ENCODE measurements at regions not wholly inside any gene's neighbourhood (a gene's known extent, or its start where the extent isn't known, plus 50 kb on each side); places are given as distances from the start of the nearest gene placed in this dataset.
"Not testable (repeated sequence)": the region's sequence is repeated elsewhere in the genome, so short reads cannot be mapped to it uniquely, and the experiment has no call there.

DNA sequence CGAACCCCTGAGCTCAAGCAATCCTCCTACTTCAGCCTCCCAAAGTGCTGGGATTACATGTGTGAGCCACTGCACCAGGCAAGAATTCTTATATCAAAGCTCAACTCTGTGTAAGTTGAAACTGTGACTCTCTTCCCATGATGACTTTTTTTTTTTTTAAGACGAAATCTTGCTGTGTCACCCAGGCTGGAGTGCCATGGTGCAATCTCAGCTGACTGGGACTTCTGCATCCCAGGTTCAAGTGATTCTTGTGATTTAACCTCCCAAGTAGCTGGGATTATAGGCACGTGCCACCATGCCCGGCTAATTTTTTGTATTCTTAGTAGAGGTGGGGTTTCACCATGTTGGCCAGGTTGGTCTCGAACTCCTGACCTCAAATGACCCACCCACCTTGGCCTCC is 51.6 kb upstream of the WAC start:
- TF ChIP-seq EP300 (IDR thresholded peaks at IDR 0.05; ENCODE audit: borderline replicate concordance in 1 of 2, low read depth in 2 of 2, low read length in 2 of 2); CREB1 (IDR thresholded peaks at IDR 0.05); EZH2 (IDR thresholded peaks at IDR 0.05; ENCODE audit: low read depth, low read length, severe bottlenecking); SRF (IDR thresholded peaks at IDR 0.05; ENCODE audit: low read depth, low read length); ASH2L (IDR thresholded peaks at IDR 0.05; ENCODE audit: low read length); YY1 (IDR thresholded peaks at IDR 0.05; ENCODE audit: low read depth, low read length); EGR1 (IDR thresholded peaks at IDR 0.05; ENCODE audit: borderline replicate concordance, low read depth, low read length); POLR2AphosphoS5 (IDR thresholded peaks at IDR 0.05; ENCODE audit: low read depth, low read length); SUZ12 (IDR thresholded peaks at IDR 0.05; ENCODE audit: low read length): not testable (repeated sequence)
- TF ChIP-seq, protein P1, sequence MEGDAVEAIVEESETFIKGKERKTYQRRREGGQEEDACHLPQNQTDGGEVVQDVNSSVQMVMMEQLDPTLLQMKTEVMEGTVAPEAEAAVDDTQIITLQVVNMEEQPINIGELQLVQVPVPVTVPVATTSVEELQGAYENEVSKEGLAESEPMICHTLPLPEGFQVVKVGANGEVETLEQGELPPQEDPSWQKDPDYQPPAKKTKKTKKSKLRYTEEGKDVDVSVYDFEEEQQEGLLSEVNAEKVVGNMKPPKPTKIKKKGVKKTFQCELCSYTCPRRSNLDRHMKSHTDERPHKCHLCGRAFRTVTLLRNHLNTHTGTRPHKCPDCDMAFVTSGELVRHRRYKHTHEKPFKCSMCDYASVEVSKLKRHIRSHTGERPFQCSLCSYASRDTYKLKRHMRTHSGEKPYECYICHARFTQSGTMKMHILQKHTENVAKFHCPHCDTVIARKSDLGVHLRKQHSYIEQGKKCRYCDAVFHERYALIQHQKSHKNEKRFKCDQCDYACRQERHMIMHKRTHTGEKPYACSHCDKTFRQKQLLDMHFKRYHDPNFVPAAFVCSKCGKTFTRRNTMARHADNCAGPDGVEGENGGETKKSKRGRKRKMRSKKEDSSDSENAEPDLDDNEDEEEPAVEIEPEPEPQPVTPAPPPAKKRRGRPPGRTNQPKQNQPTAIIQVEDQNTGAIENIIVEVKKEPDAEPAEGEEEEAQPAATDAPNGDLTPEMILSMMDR (IDR thresholded peaks at IDR 0.05; ENCODE audit: control extremely low read depth in 1 of 3, insufficient read depth in 1 of 3, low read depth in 1 of 3, low read length in 3 of 3), result not testable (repeated sequence)
- TF ChIP-seq, protein P2, sequence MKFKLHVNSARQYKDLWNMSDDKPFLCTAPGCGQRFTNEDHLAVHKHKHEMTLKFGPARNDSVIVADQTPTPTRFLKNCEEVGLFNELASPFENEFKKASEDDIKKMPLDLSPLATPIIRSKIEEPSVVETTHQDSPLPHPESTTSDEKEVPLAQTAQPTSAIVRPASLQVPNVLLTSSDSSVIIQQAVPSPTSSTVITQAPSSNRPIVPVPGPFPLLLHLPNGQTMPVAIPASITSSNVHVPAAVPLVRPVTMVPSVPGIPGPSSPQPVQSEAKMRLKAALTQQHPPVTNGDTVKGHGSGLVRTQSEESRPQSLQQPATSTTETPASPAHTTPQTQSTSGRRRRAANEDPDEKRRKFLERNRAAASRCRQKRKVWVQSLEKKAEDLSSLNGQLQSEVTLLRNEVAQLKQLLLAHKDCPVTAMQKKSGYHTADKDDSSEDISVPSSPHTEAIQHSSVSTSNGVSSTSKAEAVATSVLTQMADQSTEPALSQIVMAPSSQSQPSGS (IDR thresholded peaks at IDR 0.05; ENCODE audit: low read length), result not testable (repeated sequence)

All from H1 (cell line).